Fibroblast of mammary gland (primary cell): ENCODE measurements at regions not wholly inside any gene's neighbourhood (a gene's known extent, or its start where the extent isn't known, plus 50 kb on each side); places are given as distances from the start of the nearest gene placed in this dataset.

Source experiments
- DNase-seq: peaks from one replicate; pipeline ENCODE4 v3.0.0-alpha.2; 2010; ENCODE audit warnings: low read depth
- H3K4me3 ChIP-seq: 2 replicates; pipeline ENCODE4 v1.5.1; 2011; ENCODE audit warnings: low read depth, mild to moderate bottlenecking, low read length, moderate library complexity; ENCODE audit not compliant: control insufficient read depth
- TF ChIP-seq, protein P1 (sequence below): conservative IDR thresholded peaks from 2 replicates; pipeline ENCODE4 v1.5.1; 2011; ENCODE audit warnings: low read depth, low read length, inconsistent platforms; ENCODE audit not compliant: control insufficient read depth, insufficient read depth

DNA sequence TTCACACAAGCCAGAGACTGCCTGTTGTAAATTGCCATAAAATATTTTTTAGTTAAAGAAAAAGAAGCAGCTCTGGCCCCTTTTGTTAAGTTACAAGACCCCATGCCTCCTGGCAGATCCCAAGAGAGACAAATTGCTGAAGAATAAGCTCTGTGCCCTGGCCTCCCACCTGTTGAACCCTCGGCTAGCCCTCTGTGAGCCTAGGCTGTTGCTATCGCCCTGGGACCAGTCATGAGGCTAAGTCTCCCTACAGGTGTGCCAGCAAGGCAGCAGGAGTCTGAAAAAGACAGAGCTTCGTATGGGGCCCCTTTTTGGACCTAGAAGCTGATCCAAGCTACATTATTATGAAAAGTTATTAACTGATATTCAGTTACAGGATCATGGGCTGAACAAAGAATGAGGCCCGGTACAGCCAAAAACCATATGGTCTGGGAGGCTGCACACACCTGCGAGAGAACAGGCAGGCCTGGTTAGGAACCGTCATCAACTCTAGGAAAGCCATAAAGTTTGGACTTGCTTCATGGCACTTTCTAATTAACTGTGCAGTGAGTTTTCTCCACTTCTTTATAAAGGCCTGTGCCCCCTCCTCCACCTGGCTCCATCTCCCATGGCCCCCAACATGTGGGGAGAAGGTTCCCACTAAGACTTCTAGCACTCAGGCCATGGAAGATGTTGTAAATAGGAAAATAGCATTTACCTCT lies 384.7 kb downstream of the ENC1 start:
- TF ChIP-seq, protein P1, sequence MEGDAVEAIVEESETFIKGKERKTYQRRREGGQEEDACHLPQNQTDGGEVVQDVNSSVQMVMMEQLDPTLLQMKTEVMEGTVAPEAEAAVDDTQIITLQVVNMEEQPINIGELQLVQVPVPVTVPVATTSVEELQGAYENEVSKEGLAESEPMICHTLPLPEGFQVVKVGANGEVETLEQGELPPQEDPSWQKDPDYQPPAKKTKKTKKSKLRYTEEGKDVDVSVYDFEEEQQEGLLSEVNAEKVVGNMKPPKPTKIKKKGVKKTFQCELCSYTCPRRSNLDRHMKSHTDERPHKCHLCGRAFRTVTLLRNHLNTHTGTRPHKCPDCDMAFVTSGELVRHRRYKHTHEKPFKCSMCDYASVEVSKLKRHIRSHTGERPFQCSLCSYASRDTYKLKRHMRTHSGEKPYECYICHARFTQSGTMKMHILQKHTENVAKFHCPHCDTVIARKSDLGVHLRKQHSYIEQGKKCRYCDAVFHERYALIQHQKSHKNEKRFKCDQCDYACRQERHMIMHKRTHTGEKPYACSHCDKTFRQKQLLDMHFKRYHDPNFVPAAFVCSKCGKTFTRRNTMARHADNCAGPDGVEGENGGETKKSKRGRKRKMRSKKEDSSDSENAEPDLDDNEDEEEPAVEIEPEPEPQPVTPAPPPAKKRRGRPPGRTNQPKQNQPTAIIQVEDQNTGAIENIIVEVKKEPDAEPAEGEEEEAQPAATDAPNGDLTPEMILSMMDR = no peak
- H3K4me3 ChIP-seq = no peak overlapping the region
- DNase-seq = no peak

DNA sequence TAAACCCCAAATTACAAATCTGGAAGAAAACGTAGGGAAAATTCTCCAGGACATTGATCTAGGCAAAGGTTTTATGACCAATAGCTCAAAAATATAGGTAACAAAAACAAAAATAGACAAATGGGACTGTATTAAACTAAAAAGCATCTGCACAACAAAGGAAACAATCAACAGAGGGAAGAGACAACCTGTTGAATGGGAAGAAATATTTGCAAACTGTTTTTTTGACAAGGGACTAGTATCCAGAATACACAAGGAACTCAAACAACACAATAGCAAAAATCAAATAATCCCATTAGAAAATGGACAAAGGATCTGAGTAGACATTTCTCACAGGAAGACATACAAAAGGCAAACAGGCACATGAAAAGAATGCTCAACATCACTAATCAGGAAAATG lies 386.3 kb downstream of the ENC1 start:
- DNase-seq = no peak
- H3K4me3 ChIP-seq = no peak overlapping the region
- TF ChIP-seq, protein P1 = no peak

DNA sequence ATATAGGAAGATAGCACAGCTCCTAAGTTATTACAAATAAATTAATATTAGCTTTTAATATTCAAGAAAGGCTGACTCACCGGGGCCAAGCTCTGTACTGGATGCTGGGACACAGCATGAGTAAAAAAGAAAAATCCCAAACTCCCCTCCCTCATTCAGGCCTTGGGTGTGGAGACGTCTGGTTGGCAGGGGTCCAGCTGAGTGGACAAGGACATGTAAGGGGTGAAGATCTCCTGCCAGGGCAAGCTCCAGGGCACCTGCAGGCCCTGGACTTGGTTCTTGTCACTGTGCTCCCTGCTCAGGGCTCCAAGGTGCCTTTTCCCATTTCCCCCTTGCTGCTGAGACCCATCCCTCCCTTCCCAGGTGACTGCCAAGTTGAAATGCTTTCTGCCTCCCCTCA lies 388.5 kb downstream of the ENC1 start:
- no peak for DNase-seq
- H3K4me3 ChIP-seq = no peak overlapping the region
- TF ChIP-seq, protein P1 = no peak

DNA sequence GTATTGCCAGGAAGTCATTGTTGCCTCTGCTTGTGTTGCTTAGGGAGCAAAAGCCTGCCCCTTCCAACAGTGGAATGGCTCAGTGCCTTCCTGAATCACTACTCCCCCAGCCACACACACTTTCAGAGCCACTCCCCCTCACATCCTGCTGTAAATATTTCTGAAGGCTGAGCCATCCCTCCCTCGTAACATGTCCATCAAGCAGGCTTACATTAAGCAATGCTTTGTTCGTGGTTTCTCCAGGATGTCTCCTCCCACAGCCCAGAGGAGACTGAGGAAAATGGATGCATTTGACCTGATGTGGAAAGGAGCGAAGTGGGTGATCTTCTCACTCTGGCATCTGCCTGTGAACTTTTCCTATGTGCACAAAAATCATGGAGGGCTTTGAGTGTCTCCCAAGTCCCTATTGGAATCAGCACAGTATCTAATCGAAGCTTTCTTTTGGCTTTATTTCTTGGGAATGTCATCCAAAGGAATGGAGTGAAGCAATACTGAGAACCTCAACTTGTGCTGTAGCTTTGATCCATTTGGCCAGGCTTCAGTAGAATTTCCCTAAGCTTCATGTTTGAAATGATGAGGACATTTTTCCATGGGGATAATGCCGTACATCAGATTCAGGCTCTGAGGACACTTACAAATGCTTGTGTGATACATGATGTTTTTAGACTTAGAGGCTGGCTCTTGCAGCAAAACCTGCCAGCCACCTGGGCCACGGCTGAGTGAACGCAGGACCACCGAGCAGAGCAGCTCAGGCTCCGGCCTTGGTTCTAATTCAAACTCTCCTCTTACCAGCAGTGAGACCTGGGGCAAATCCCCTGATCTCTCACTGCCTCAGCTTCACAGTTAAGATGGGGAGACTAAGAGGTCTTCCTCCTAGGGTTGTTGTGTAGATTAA lies 389.1 kb downstream of the ENC1 start:
- TF ChIP-seq, protein P1 = no peak
- peak; percentile 96 for DNase-seq
- H3K4me3 ChIP-seq = no peak overlapping the region

DNA sequence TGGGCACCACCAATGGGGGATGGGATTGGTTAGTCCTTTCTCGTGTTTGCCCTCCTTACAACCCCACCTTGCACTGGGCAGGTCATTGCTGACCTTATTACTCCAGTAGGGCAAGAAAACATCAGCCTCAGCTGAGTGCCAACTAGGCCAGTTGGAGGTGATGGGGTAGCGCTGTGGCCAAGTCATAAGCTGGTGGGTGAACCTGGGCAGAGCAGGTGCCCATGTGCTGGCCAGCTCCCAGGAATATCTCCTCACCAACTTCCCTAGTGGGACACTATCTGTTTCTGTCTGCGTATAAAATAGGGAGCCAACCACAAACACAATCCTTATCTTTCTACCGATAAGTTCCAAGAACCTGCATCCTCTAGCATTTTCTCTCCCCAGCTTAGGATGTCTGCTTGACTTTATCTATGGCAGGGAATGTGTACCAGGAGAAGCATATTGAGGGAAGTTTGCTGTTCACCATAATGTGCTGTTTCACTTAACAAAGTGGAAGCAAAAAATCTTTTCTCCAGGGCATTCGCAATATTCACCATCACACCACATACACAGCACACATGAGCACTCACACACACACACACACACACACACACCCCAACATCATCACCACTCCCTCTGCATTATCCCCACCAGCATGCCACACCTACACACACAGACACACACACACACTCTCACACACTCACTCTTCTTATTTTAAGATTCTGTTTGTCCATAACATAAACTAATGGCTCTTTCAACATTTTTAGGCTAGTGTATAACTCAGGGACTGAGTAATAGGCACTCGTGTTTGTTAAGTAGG lies 390.0 kb downstream of the ENC1 start:
- TF ChIP-seq, protein P1 = no peak
- no peak overlapping the region for H3K4me3 ChIP-seq
- no peak for DNase-seq

DNA sequence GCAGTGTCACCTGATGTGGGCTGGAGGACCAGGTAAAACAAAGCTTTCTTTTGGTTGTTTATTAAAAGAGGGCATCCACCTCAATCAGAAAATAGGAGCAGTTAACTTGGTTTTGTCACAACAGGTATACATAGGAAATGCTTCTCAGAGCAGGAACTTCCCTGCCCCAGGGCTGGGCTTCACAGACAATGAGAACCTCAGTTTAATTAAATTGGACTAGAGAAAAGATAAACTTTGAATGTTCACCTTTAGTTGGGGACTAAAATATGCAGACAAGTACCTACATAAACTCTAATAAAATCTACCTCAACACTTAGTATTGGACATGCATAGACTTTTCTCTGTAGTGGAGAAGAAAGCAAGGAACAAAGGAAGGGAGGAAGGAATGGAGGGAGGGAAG lies 392.0 kb downstream of the ENC1 start:
- TF ChIP-seq, protein P1 = no peak
- DNase-seq = no peak
- no peak overlapping the region for H3K4me3 ChIP-seq
